SK-N-SH treated with all-trans-retinoic acid at 6 μM for 48 hours (cell line): ENCODE measurements at regions not wholly inside any gene's neighbourhood (a gene's known extent, or its start where the extent isn't known, plus 50 kb on each side); places are given as distances from the start of the nearest gene placed in this dataset.
A peak's percentile ranks its signal among the peaks of the same experiment; 100 is the strongest.

Source experiments
- ATAC-seq: fragments of 200-7000 bp; cut with Tn5 transposase; 3 replicates; pipeline ENCODE4 v1.9.1; 2020; ENCODE audit warnings: mild to moderate bottlenecking, moderate library complexity
- ARNTL ChIP-seq: fragments of 450-650 bp; formaldehyde crosslinking; IDR thresholded peaks from 2 replicates; pipeline ENCODE4 v1.5.0; 2020; ENCODE audit warnings: low read depth, mild to moderate bottlenecking, moderate library complexity, borderline replicate concordance
- CSDC2 ChIP-seq: fragments of 250-450 bp; sonication (Bioruptor Pico); IDR thresholded peaks from 2 replicates; pipeline ENCODE4 v1.5.0; 2020; ENCODE audit warnings: mild to moderate bottlenecking, moderate library complexity
- CSRNP3 ChIP-seq: fragments of 250-450 bp; sonication (Bioruptor Pico); IDR thresholded peaks from 2 replicates; pipeline ENCODE4 v1.5.1; 2021; ENCODE audit warnings: mild to moderate bottlenecking, moderate library complexity
- ESRRG ChIP-seq: fragments of 250-450 bp; sonication (Bioruptor Pico); IDR thresholded peaks from 2 replicates; pipeline ENCODE4 v1.6.1; 2021; ENCODE audit warnings: mild to moderate bottlenecking
- GLIS3 ChIP-seq: fragments of 250-450 bp; sonication (Bioruptor Pico); IDR thresholded peaks from 2 replicates; pipeline ENCODE4 v1.5.0; 2020; ENCODE audit warnings: mild to moderate bottlenecking, moderate library complexity
- ISL1 ChIP-seq: fragments of 250-450 bp; sonication (Bioruptor Pico); IDR thresholded peaks from 2 replicates; pipeline ENCODE4 v2.1.2; 2022; ENCODE audit warnings: mild to moderate bottlenecking, moderate library complexity
- OSR1 ChIP-seq: fragments of 250-450 bp; sonication (Bioruptor Pico); IDR thresholded peaks from 2 replicates; pipeline ENCODE4 v1.8.0; 2022; ENCODE audit warnings: moderate library complexity, mild to moderate bottlenecking, inconsistent platforms
- PATZ1 ChIP-seq: fragments of 250-450 bp; sonication (Bioruptor Pico); IDR thresholded peaks from 2 replicates; pipeline ENCODE4 v1.8.0; 2020; ENCODE audit warnings: mild to moderate bottlenecking, moderate library complexity, borderline replicate concordance
- PPARA ChIP-seq: fragments of 250-450 bp; sonication (Bioruptor Pico); IDR thresholded peaks from 2 replicates; pipeline ENCODE4 v1.5.0; 2020; ENCODE audit warnings: mild to moderate bottlenecking, borderline replicate concordance
- RARB ChIP-seq: fragments of 250-450 bp; sonication (Bioruptor Pico); IDR thresholded peaks from 2 replicates; pipeline ENCODE4 v1.8.0; 2021; ENCODE audit warnings: mild to moderate bottlenecking, moderate library complexity
- SNAI2 ChIP-seq: fragments of 250-450 bp; sonication (Bioruptor Pico); IDR thresholded peaks from 2 replicates; pipeline ENCODE4 v1.5.0; 2020; ENCODE audit warnings: mild to moderate bottlenecking, moderate library complexity
- TCF4 ChIP-seq: fragments of 250-450 bp; sonication (Bioruptor Pico); IDR thresholded peaks from 2 replicates; pipeline ENCODE4 v1.8.0; 2021; ENCODE audit warnings: mild to moderate bottlenecking, moderate library complexity, borderline replicate concordance
- ZC3H10 ChIP-seq: fragments of 250-450 bp; sonication (Bioruptor Pico); IDR thresholded peaks from 2 replicates; pipeline ENCODE4 v1.5.1; 2021; ENCODE audit warnings: mild to moderate bottlenecking, moderate library complexity
- ZFP3 ChIP-seq: fragments of 250-450 bp; sonication (Bioruptor Pico); IDR thresholded peaks from 2 replicates; pipeline ENCODE4 v1.5.0; 2020; ENCODE audit warnings: mild to moderate bottlenecking, moderate library complexity
- ZFP30 ChIP-seq: fragments of 450-650 bp; formaldehyde crosslinking; IDR thresholded peaks from 2 replicates; pipeline ENCODE4 v1.5.0; 2022; ENCODE audit warnings: mild to moderate bottlenecking, moderate library complexity
- ZNF565 ChIP-seq: fragments of 450-650 bp; formaldehyde crosslinking; conservative IDR thresholded peaks from 2 replicates; pipeline ENCODE4 v1.5.0; 2020; ENCODE audit warnings: low read depth, mild to moderate bottlenecking, moderate library complexity
- ZNF70 ChIP-seq: fragments of 450-650 bp; formaldehyde crosslinking; IDR thresholded peaks from 2 replicates; pipeline ENCODE4 v1.5.0; 2020; ENCODE audit warnings: mild to moderate bottlenecking, moderate library complexity
- ZNF8 ChIP-seq: fragments of 450-650 bp; formaldehyde crosslinking; IDR thresholded peaks from 2 replicates; pipeline ENCODE4 v1.5.0; 2020; ENCODE audit warnings: mild to moderate bottlenecking, moderate library complexity
- TF ChIP-seq, protein P1 (sequence below): fragments of 250-450 bp; sonication (Bioruptor Pico); IDR thresholded peaks from 2 replicates; pipeline ENCODE4 v1.8.0; 2021; ENCODE audit warnings: low read depth, mild to moderate bottlenecking, moderate library complexity, borderline replicate concordance
- TF ChIP-seq, protein P2 (sequence below): fragments of 250-450 bp; sonication (Bioruptor Pico); IDR thresholded peaks from 2 replicates; pipeline ENCODE4 v1.5.0; 2020; ENCODE audit warnings: mild to moderate bottlenecking, moderate library complexity
- TF ChIP-seq, protein P3 (sequence below): fragments of 250-450 bp; sonication (Bioruptor Pico); IDR thresholded peaks from 2 replicates; pipeline ENCODE4 v1.5.1; 2020; ENCODE audit warnings: low read depth, mild to moderate bottlenecking, moderate library complexity

DNA sequence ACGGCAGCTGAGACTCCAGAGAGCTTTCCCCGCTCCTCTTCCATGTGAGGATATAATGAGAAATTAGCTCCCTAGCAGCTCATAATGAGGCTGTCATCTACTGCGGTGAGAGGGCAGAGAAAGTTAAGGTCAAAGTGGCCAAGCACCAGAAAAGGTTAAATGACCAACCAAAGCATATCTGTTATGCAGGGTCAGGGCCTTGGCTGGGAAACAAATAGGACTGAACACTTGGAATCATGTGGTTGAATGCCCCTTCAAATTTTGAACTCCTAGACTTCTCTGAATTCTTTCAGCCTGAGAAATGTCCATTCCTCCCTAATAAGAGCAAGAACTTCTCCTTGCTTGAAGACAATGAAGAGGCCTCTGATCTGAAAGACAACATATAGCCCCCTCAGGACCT, 115.9 kb downstream of the TM2D1 start:
- TF ChIP-seq, protein P1, sequence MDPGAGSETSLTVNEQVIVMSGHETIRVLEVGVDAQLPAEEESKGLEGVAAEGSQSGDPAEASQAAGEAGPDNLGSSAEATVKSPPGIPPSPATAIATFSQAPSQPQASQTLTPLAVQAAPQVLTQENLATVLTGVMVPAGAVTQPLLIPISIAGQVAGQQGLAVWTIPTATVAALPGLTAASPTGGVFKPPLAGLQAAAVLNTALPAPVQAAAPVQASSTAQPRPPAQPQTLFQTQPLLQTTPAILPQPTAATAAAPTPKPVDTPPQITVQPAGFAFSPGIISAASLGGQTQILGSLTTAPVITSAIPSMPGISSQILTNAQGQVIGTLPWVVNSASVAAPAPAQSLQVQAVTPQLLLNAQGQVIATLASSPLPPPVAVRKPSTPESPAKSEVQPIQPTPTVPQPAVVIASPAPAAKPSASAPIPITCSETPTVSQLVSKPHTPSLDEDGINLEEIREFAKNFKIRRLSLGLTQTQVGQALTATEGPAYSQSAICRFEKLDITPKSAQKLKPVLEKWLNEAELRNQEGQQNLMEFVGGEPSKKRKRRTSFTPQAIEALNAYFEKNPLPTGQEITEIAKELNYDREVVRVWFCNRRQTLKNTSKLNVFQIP (CRISPR knock-in tag): no peak
- TF ChIP-seq ESRRG (CRISPR knock-in tag) (no peak), GLIS3 (CRISPR knock-in tag) (no peak), ZFP30 (CRISPR knock-in tag) (no peak), ARNTL (CRISPR knock-in tag) (no peak), ZFP3 (CRISPR knock-in tag) (no peak), ZNF70 (no peak), CSDC2 (no peak), ZNF565 (CRISPR knock-in tag) (no peak), ISL1 (no peak), SNAI2 (no peak), ZNF8 (CRISPR knock-in tag) (no peak), PPARA (CRISPR knock-in tag) (no peak), RARB (CRISPR knock-in tag) (no peak), PATZ1 (CRISPR knock-in tag) (no peak), CSRNP3 (CRISPR knock-in tag) (no peak), ZC3H10 (no peak)
- TF ChIP-seq, protein P2, sequence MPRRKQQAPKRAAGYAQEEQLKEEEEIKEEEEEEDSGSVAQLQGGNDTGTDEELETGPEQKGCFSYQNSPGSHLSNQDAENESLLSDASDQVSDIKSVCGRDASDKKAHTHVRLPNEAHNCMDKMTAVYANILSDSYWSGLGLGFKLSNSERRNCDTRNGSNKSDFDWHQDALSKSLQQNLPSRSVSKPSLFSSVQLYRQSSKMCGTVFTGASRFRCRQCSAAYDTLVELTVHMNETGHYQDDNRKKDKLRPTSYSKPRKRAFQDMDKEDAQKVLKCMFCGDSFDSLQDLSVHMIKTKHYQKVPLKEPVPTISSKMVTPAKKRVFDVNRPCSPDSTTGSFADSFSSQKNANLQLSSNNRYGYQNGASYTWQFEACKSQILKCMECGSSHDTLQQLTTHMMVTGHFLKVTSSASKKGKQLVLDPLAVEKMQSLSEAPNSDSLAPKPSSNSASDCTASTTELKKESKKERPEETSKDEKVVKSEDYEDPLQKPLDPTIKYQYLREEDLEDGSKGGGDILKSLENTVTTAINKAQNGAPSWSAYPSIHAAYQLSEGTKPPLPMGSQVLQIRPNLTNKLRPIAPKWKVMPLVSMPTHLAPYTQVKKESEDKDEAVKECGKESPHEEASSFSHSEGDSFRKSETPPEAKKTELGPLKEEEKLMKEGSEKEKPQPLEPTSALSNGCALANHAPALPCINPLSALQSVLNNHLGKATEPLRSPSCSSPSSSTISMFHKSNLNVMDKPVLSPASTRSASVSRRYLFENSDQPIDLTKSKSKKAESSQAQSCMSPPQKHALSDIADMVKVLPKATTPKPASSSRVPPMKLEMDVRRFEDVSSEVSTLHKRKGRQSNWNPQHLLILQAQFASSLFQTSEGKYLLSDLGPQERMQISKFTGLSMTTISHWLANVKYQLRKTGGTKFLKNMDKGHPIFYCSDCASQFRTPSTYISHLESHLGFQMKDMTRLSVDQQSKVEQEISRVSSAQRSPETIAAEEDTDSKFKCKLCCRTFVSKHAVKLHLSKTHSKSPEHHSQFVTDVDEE (CRISPR knock-in tag): no peak
- TF ChIP-seq, protein P3, sequence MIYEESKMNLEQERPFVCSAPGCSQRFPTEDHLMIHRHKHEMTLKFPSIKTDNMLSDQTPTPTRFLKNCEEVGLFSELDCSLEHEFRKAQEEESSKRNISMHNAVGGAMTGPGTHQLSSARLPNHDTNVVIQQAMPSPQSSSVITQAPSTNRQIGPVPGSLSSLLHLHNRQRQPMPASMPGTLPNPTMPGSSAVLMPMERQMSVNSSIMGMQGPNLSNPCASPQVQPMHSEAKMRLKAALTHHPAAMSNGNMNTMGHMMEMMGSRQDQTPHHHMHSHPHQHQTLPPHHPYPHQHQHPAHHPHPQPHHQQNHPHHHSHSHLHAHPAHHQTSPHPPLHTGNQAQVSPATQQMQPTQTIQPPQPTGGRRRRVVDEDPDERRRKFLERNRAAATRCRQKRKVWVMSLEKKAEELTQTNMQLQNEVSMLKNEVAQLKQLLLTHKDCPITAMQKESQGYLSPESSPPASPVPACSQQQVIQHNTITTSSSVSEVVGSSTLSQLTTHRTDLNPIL: no peak
- ATAC-seq: no peak

DNA sequence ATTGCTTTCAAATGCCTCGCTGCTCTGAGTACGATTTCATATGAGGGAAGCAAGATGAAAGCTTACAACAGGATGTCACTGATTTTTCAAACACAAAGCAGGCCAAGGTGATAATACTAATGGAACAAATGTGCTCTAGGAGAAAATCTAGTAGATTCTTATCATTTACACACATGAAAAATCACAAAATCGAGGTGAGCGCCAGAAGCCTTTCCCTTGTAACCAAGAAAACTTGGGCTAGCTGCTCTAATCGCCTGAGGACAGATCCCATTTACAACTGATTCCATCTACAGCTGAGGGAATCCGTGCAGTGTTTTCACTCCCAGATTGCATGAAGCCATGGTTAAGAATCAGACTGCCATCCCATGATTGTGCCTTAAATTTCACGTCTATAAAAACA, 117.5 kb downstream of the TM2D1 start:
- ATAC-seq: no peak
- TF ChIP-seq ZC3H10: no peak
- no peak for TF ChIP-seq ZNF70
- TF ChIP-seq TCF4 (CRISPR knock-in tag): peak; percentile 68
- TF ChIP-seq ZFP30 (CRISPR knock-in tag): no peak
- no peak for TF ChIP-seq PPARA (CRISPR knock-in tag)
- no peak for TF ChIP-seq ESRRG (CRISPR knock-in tag)
- TF ChIP-seq, protein P2 (CRISPR knock-in tag): no peak
- TF ChIP-seq OSR1 (CRISPR knock-in tag): no peak
- TF ChIP-seq, all 23 proteins: peak for 1
